Activated T-cell treated with anti-CD3 and anti-CD28 coated beads, Interleukin-2, amount 50 U/mL, for 72 hours (primary cell): ENCODE measurements at regions not wholly inside any gene's neighbourhood (a gene's known extent, or its start where the extent isn't known, plus 50 kb on each side); places are given as distances from the start of the nearest gene placed in this dataset.

ENCODE experiments used
- ATAC-seq, 2 donors: fragments of 150-1000 bp; cut with Tn5 transposase; replicated peaks in 1 of 2; 2 replicates each; pipeline ENCODE4 v1.10.0; 2021; ENCODE audit warnings: moderate library complexity in 2 of 2, mild to moderate bottlenecking in 1 of 2
- DNase-seq, 2 donors: peaks; one replicate each; pipeline ENCODE4 v3.0.0; 2021 to 2022; ENCODE audit warnings: mixed read lengths in 1 of 2
- H3K27ac Mint-ChIP-seq: one replicate; pipeline ENCODE4 v1.8.0; 2022; ENCODE audit warnings: mild to moderate bottlenecking, moderate library complexity, mixed read lengths
- H3K27me3 Mint-ChIP-seq: one replicate; pipeline ENCODE4 v1.8.0; 2022; ENCODE audit warnings: low read depth, mixed read lengths
- H3K36me3 Mint-ChIP-seq, 2 donors: one replicate each; pipeline ENCODE4 v1.8.0; 2022; ENCODE audit warnings: mixed read lengths in 2 of 2, mild to moderate bottlenecking in 1 of 2; ENCODE audit not compliant: insufficient read depth in 2 of 2
- H3K4me1 Mint-ChIP-seq: one replicate; pipeline ENCODE4 v1.8.0; 2022; ENCODE audit warnings: low read depth, mixed read lengths
- H3K4me3 Mint-ChIP-seq, 2 donors: one replicate each; pipeline ENCODE4 v1.8.0; 2022; ENCODE audit warnings: mild to moderate bottlenecking in 2 of 2, mixed read lengths in 2 of 2, moderate library complexity in 2 of 2
- H3K9me3 Mint-ChIP-seq, 2 donors: one replicate each; pipeline ENCODE4 v1.8.0; 2022; ENCODE audit warnings: mixed read lengths in 2 of 2

DNA sequence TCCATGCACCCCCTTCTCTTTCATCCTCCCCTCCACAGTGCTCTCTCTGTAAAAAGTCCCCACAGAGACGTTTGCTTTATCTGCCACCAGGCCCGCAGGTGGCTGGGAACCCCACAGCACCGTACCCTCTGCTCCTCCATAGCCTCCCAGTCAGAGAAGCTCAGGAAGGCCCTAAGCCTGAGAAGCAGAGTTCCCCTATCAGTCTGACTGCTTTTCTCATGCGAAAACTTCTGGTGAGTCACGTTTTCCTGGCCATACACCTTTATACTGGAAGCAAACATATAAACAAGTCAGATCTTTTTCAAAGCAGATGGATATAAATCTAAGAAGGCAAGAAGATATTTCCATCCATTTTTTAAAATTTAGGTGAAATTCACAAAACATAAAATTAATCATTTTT lies 51.5 kb upstream of the MEF2A start:
- H3K9me3 Mint-ChIP-seq = peaks cover 0 to 2% of the 10 kb centered on the region in 2 donors
- no peak overlapping the region for H3K4me3 Mint-ChIP-seq
- H3K27me3 Mint-ChIP-seq = no peaks in the 10 kb centered on the region
- no peak for ATAC-seq
- H3K36me3 Mint-ChIP-seq = no peaks in the 10 kb centered on the region
- no peak overlapping the region for H3K27ac Mint-ChIP-seq
- peaks cover 34% of the 10 kb centered on the region for H3K4me1 Mint-ChIP-seq
- DNase-seq = no peak
